HG03095 (cell line): ENCODE measurements at regions not wholly inside any gene's neighbourhood (a gene's known extent, or its start where the extent isn't known, plus 50 kb on each side); places are given as distances from the start of the nearest gene placed in this dataset.
"Not testable (repeated sequence)": the region's sequence is repeated elsewhere in the genome, so short reads cannot be mapped to it uniquely, and the experiment has no call there.

Experiments used
- ATAC-seq: cut with Tn5 transposase; IDR thresholded peaks from one replicate; pipeline ENCODE4 v1.9.1; 2021; ENCODE audit warnings: moderate library complexity; ENCODE audit not compliant: unreplicated experiment

DNA sequence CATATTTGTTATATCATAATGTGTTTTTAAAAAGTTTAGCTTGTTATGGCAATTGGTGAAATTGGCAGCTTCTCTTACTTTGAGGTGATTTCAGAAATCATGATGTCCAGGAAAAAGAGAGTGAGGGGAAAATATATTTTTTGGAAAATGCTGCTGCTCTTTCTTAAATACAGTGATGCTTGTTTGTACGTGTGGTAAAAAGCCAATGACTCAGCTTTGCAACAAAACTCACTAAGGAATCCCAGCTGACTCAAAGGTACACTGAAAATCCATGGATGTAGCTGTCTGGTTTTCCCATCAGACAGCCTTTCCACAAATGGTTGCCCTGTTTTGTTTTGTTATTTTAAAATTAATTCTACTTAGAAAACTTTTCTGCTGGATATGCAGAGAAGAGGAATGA lies 306.4 kb upstream of the PAPPA start:
- no peak for ATAC-seq

DNA sequence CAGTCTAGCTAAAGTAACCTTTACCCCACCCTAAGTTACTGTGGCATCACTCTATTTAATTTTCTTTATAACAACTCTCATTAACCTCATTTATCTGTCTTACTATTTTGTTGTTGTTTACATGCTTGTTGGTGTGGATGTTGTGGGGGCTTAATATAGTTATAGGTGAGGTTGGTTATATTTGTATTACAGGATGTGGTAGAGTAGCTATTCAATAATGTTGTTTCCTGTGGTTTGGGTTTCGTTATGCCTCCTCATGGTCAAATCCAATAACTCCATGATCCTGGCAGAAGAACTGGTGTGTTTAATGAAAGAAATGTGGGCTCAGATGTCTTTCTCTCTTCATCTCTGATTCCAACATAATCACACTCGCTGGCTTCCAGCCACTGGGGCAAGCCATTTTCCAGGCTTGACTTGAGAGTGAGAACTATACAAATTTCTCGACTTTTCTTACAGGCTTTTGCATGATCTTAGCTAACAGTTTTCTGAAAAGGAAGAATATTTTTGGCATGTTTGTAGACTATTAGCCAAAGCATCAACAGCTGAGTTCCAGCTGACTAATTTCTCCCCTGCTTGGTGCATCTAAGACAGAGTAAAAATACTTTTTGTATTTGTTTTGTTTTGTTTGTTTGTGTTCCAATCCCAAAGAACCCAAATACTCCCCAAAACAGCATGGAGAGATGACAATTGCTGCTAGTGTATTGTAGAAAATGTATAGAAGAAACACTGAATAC lies 303.7 kb upstream of the PAPPA start:
- ATAC-seq: no peak

DNA sequence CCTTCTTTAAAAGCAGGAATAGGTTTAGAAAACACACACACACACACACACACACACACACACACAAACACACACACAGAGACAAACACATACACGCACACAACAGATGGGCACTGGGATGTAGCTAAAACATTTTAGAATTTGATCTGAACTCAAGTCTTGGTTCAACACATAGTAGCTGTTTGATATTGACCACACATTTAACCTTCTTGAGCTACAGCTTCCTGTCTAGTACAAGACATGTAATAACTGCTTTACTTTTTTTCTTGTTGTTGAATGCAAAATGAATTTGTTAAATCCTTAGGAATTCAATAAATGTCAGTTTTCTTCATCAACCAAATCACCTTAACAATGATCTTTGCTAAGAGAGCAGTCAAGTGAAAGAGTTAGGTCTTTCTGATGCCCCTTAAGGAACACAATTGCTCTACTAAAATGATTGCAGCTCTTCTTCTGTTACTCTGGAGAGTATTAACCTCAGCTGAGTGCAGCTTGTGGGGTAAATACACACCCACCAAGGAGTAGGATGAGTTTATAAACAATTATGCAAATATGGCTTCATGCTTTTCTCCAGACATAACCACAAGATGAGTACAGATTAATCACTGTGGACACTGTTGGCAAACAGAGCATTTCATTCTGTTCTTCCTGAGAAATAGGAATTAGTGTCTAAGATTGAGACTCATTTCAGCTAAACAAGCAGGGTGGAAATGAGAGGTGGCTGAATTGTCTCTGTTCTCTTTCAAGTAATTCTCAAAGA lies 302.9 kb upstream of the PAPPA start:
- no peak for ATAC-seq

DNA sequence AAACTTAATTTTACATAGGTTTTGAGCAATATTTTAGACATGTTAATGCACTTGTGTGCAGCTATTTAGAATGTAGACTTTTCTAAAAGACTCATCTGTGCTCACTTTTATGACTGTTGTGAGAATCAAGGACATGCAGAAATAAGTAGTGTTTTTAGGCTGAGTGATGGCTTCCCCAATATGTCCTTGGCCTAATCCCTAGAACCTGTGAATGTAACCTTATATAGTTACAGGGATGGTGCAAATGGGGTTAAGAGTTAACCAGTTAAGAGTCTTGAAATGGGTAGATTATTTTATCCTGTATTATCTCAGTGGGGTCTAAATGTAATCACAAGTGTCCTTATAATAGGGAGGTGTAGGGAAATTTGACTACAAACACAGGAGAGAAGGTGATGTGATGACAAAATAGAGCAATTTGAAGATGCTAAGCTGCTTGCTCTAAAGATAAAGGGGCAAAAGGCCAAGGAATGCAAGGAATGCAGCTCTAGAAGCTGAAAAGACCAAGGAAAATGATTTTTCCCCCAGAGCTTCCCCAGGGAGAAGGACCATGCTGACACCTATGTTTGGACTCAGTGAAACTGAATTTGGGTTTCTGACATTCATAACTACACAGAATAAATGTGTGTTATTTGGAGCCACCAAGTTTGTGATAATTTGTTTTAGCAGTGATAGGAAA lies 298.0 kb upstream of the PAPPA start:
- ATAC-seq: no peak

DNA sequence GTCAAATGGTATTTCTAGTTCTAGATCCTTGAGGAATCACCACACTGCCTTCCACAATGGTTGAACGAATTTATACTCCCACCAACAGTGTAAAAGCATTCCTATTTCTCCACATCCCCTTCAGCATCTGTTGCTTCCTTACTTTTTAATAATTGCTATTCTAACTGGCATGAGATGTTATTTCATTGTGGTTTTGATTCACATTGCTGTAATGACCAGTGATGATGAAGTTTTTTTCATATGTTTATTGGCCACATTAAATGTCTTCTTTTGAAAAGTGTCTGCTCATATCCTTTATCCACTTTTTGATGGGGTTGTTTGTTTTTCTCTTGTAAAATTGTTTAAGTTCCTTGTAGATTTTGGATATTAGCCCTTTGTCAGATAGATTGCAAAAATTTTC lies 295.2 kb upstream of the PAPPA start:
- ATAC-seq: not testable (repeated sequence)

DNA sequence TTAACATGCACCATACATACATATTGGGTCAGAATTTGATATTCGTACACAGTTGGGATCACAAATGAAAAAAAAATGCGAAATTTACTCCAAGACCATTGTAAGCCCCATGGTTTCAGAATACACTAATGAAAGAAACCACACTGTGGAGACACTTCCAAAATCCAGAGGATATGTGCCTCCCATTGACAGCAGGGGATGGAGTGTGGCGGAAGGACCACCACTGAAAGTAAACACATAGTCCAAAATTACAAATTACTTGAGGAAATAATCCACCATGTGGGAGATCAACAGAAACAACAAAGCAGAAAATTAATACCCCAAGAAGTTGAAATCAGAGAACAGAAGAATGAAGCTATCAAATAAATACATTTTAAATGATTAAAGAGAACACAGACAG lies 291.6 kb upstream of the PAPPA start:
- ATAC-seq: no peak

DNA sequence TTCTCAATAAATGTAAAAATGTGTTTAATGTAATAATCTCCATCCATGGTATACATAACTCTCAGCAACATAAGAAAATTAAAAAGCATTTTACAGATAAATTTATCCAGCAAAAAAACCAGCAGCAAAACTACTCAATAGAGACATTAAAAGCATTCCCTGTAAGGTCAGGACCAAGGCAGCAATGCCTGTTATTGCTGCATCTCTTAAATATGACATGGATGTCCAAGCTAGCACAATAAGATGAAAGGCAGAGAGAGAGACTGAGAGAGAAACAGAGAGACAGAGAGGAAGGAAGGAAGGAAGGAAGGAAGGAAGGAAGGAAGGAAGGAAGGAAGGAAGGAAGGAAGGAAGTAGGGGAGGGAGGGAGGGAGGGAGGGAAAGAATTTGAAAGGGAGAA lies 289.0 kb upstream of the PAPPA start:
- ATAC-seq: no peak

DNA sequence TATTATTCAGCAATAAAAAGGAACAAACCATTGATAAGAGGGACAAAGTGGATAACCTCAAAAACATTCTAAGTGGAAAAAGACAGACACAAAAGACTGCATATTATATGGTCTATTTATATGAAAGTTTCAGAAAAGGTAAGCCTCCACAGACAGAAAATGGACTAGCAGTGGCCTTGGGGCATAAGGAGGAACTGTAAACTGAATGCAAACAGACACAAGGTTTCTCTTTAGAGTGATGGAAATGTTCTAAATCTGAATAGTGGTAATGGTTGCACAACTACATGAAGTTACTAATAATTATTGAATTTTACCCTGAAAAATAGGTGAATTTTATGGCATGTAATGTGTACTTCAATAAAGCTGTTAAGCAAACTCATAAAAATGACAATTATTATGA lies 286.3 kb upstream of the PAPPA start:
- ATAC-seq: no peak

DNA sequence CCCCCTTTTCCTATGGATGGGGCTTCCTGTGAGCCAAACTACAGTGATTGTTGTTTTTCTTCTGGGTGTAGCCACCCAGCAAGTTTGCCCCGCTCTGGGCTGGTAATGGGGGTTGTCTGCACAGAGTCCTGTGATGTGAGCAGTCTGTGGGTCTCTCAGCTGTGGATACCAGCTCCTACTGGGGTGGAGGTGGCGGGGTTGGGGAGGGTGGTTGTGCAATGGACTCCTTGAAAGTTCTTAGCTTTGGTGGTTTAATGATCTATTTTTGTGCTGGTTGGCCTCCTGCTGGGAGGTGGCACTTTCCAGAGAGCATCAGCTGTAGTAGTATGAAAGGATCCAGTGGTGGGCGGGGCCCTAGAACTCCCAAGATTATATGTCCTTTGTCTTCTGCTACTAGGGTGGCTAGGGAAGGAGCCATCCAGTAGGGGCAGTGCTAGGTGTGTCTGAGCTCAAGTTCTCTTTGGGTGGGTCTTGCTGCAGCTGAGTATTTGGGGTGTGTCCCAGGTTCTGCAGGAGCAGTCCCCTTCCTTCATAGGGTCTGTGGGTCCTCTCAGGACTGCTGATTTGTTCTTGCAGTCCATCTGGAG lies 275.6 kb upstream of the PAPPA start:
- no peak for ATAC-seq

DNA sequence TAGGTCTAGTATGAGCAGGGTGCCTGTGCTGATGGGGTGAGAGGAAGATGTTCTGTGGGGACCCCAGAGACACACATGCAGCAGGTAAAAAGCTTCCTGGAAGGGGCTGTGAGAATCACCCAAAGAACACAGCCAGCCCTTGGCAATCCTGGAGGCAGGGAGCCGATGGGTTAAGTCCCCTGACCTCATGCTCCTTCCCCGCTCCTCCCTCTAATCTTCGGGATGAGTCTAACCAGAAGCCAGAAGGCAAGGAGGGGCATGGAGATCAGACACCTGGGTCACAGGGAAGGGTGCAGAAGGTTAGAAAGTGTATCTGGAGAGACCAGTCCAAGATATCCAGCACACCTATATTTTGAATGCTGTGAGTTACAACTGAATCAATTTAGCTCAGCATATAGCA lies 274.1 kb upstream of the PAPPA start:
- no peak for ATAC-seq

DNA sequence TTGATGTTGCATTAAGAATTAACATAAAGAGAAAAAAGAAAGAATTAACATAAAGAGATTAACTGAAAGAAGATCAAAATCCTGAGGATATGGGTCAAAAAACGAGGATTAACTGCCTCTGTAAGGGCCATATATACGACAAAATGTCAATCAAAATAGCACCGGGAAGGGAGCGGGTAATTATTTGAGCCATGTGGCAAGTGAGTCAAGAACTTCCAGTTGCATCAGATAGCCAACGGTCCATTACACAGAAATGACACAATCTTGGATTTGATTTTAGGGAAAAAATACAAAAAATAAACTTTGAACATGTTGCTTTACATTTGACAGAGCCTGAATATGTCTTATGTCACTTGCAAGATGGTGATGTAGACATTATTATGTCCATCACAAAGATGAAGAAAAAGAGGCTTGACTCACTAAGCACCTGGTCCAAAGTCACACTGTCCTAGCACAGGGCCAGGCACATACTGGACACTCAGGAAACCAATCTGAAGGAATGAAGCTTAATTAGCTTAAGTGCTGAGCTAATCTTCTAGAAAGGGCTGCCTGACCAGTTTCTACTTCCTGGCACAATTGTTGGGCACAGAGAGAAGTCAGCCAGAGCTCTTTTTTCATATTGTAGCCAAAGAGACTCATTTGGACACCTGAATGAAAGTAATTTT lies 273.2 kb upstream of the PAPPA start:
- no peak for ATAC-seq

DNA sequence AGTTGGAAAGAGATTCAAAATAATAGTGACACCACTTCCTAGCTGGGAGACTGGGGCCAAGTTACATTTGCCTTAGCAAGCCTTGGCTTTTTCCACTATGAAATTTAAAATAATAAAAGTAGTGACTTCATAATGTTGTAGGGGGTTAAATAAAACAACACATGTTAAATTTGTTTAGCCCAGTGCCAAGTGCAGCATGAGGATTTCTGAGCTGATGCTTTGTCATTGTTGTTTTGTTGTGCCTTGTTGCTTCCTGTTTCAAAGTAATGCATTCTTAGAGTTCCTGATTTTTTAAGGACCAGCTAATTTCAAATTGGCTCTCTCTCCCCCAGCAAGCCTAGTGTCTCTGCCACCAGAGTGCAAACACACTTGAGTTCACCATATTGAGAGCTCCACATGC lies 270.7 kb upstream of the PAPPA start:
- ATAC-seq: no peak

DNA sequence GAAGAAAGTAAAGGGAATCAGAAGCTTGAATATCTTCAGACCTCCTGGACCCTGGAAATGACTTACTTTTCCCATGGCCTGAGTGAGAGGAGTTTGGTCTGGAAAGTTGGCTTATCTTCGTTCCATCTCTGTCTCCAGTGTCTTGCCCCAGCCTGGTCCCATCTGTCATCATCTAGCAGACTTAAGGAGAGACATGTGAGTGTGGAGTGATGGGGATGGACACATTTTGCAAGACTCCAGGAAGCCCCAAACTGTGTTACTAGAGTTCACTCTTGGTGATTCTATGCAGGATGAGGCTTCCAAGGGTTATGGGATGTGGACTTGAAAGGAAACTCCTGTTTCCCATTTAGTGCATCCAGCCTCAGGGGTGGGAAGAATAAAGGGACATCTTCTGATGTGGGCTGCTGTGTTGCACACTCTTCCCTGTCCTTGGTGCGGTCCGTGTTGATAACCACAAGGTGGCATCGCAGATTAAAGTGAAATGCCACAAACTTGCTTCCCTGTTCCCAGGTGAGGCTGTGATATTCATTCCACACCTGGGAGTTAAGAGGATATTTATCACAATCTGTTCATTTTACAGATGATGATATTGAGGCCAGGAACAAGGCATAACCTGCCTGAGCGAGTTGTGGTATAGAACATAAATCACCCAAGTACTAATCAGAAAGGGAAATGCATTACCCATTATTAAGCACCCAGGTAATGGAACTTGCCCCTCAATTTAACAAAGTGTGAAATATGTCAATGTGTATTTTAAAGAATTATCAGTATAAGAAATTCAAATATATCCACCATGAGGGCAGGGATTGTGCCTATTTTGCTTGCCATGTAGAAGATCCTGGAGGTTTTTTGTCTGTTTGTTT lies 269.9 kb upstream of the PAPPA start:
- no peak for ATAC-seq

DNA sequence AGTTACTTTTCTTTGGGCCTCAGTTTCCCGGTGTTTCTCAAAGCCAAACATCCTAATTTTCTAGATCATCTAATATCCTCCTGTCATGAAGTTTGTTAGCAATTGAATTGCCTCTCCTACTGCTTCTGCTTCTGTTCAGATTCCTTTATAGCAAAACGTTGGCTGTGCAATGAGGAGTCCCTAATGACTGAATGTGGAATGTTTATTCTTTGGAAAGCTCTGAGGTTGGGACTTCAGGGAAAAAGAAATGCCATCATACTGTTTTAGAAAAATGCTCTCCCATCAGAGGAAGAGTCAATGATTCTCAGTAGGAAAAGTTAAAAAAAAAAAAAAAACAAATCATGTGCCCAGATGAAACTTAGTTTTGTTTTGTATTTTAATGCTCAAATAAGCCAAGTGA lies 268.7 kb upstream of the PAPPA start:
- ATAC-seq: no peak

DNA sequence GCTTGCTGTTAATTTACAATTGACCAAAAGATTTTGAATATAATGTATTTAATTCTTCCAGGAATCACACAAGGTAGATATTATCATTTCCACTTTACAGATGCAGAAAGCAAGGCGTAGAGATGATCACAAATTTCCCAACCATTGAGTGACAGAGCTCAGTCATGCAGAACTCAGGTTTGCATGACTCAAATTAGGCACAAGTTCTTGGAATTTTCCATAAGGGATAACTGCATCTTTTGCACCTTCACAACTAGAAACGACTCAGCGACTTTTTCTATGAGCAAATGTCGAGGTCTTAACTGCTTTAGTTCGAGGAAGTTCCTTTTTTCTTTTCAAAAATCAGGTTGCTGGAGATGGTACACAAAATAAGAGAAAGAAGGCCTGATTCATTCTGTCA lies 265.5 kb upstream of the PAPPA start:
- no peak for ATAC-seq

DNA sequence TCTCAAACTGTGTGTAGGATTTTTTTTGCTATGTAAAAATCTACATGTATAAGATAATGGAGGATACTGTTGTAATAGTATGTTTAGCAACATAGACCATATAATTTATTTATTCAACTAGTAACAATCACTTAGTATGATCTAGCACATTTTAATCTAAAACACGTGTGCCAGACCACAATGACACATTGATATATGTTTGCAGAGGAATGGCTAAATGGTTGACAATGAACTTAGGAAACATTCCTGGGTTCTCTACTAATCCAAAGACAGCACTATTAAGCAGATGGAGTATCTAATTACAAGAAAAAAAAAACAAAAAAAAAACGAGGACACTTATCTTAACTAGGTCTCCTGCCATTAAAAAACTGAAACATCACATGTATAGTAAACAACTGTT lies 261.7 kb upstream of the PAPPA start:
- ATAC-seq: no peak

DNA sequence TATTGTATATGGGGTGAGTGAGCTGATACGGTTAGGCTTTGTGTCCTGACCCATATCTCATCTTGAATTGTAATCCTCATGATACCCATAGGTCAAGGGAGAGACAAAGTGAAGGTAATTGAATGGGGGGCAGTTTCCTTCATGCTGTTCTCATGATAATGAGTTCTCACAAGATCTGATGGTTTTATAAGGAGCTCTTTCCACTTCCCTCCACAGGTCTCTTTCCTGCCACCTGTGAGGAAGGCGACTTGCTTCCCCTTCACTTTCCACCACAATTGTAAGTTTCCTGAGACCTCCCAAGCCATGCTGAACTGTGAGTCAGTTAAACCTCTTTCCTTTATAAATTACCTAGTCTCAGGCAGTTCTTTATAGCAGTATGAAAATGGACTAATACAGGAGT lies 255.1 kb upstream of the PAPPA start:
- not testable (repeated sequence) for ATAC-seq

DNA sequence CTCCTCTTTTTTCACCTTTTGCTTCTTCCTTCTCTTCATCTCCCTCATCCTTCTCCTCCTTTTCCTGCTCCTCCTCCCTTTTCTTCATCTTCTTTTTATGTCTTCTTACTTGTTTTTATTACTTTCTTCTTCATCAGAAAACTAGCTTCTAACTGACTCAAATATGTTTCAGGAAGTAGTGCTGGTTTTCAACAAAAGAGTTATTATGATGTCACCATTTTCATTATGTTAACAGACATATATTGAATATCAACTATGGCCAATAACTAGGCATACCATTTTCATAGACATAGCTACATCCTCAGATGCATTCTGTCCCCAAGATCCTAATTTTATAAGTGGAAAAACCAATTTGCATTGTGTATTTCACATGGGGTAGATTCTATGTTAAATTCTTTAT lies 252.9 kb upstream of the PAPPA start:
- no peak for ATAC-seq

DNA sequence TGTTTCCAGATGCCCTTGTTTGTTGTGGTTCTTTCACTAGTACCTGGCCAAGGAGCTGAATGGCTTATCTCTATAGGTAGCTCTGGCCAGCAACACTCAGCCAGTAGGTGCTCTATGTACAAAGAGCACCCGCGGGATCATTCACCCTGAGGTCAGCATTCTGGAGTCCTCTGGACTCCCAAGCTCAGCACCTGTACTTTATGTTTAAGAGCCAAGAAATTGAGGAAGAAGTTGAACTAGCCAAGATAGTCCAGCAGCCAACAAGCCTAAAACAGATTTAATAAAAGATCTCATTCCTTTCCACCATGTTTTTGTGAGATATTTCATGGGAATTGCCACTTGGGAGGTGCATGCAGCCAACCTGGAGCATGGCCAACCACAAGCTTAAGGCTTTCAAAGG lies 242.6 kb upstream of the PAPPA start:
- no peak for ATAC-seq

DNA sequence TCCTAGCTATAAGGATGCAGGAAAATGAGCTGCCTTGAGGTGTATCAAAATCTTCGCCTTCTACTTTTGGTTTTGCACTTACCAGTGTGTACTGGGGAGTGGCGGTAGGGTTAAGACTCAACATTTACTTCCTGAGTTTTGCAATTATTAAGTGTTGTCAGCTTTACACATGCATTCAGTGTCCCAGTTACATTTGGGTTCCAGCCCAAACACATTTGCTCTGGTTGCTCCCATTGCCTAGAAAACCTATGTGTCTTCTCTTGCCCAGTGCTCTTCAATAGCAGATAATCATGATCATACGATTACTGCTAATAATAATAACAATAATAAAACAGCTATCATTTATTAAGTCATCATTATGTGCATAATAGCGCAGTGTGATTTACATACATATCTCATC lies 241.5 kb upstream of the PAPPA start:
- no peak for ATAC-seq
